ENCODE measurements at regions not wholly inside any gene's neighbourhood (a gene's known extent, or its start where the extent isn't known, plus 50 kb on each side); places are given as distances from the start of the nearest gene placed in this dataset.

DNA sequence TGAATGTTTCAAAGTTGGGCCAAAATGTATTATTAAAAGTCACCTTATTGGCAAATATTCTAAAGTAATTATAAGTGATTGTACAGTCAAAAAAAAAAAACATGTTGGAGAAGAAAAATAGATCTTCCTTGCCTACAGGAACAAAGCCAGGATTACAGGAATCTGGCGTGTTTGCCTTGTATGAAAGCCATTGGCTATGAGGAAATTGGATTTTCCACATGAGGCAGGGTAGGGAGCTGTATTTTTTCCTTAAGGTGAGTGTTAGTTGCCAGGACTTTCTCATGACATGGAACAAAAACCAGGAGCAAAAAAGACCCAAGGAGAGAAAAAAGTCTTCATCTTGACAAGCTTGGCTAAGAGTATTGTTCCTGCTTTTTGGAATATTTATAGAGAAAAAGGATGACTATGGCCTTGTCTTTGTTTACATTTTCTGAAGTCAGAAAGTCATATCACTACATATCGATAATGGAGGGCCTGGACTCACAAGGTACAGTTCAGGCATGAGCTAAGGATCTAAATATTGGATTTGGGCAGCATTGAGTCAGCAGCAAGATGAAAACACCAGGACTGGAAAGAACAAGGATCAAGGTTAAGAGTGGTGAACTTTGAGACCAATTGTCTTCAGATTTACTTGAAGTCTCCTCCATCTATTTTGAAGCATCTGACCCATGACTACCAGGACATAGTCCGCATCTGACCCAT, 68.4 kb upstream of the FLRT2 start:
- TF ChIP-seq, protein P1, sequence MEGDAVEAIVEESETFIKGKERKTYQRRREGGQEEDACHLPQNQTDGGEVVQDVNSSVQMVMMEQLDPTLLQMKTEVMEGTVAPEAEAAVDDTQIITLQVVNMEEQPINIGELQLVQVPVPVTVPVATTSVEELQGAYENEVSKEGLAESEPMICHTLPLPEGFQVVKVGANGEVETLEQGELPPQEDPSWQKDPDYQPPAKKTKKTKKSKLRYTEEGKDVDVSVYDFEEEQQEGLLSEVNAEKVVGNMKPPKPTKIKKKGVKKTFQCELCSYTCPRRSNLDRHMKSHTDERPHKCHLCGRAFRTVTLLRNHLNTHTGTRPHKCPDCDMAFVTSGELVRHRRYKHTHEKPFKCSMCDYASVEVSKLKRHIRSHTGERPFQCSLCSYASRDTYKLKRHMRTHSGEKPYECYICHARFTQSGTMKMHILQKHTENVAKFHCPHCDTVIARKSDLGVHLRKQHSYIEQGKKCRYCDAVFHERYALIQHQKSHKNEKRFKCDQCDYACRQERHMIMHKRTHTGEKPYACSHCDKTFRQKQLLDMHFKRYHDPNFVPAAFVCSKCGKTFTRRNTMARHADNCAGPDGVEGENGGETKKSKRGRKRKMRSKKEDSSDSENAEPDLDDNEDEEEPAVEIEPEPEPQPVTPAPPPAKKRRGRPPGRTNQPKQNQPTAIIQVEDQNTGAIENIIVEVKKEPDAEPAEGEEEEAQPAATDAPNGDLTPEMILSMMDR (IDR thresholded peaks at IDR 0.05): no peak
- TF ChIP-seq POLR2A (IDR thresholded peaks at IDR 0.05): no peak
